Jurkat, Clone E6-1 (cell line): ENCODE measurements at regions not wholly inside any gene's neighbourhood (a gene's known extent, or its start where the extent isn't known, plus 50 kb on each side); places are given as distances from the start of the nearest gene placed in this dataset.

Experiments
- DNase-seq: peaks from one replicate; pipeline ENCODE4 v3.0.0-alpha.2; 2011; ENCODE audit warnings: low read depth, low spot score
- H3K4me3 ChIP-seq: 2 replicates; pipeline ENCODE4 v1.5.1; 2011; ENCODE audit warnings: mild to moderate bottlenecking, low read length, control low read depth, moderate library complexity

DNA sequence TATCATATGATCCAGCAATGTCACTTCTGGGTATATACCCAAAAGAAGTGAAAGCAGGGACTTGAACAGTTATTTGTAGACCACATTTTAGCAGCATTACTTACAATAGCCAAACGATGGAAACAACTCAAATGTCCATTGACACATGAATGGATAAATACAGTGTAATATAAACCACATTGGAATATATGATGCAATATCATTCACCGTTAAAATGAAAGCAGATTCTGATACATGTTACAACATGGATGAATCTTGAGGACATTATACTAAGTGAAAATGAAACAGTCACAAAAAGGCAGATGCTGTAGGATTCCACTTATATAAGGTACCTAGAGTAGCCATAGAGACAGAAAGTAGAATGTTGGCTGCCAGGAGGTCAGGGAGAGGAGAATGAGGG lies 130.5 kb upstream of the SMAD1 start:
- H3K4me3 ChIP-seq = no peak overlapping the region
- no peak for DNase-seq

DNA sequence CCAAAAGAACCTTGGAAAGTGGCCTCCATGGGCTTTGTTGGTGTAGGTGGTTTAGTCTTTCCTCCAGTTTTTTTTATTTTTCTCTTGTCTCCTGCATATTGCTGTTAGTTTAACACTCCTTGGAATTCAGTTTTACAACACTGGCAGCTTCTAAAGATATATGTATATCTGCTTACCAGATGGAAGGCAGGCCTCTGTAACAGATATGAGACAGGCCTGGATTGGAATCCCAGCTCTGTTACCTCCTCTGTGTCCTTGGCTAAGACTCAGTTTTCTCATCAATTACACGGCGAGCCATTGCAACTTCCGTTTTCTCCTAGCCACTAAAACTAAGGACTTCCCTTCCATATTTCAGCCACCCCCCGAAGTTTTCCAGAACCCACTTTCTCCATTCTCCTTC lies 133.4 kb upstream of the SMAD1 start:
- H3K4me3 ChIP-seq = no peak overlapping the region
- no peak for DNase-seq

DNA sequence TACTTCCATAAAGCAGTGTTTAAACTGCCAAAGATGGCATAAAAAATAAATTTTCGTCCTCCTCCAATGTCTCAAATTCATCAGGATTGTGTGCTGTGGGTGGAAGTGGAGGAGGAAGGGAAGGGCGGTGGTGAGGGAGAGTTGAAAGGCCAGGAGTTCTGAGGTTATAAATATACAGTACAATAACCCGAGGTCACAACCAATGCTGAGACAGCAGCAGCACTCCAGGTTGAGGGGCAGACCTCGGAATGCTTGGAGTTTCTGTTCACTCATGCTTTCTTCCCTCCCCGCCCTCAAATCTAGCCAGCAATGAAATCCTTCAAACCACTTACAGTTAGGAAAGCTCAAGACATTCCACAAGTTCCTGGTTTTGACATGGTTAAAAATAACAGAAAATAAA lies 134.0 kb upstream of the SMAD1 start:
- H3K4me3 ChIP-seq = no peak overlapping the region
- no peak for DNase-seq

DNA sequence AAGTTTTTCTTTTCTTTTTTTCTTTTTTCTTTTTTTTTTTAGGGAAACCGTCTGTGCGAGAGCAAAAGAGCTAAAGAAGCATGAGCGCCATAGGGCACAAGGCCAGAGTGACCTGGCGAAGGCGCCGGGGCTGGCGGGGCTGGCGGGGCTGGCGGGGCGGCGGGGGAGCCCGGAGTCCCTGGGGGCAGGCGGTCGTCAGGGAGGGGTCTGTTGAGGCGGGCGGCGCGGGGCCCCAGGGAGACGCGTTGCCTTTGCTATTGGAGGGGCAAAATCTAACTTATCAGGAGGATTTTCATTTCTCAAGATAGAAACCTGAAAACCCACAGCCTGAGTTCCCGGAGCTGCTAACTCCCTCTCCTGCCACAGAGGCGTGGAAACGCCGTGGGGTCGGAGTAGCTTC lies 135.6 kb upstream of the SMAD1 start:
- DNase-seq = no peak
- no peak overlapping the region for H3K4me3 ChIP-seq

DNA sequence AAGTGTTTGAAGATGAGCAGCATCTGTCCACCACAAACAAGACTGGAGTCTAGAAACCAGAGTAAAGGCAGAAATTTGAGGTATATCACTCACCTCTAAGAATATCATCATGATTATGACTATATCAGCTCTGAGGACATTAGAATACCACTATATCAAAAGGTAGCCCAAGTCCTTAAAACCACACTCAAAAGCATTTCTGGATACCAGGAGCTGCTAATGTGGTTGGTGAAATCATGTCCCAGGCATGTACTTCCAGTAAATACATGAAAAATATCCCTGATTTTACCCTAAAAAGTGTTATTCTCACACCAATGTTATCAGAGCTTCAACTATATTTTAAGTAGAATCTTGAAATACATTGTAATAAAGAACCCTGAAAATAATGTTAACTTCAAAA lies 136.3 kb upstream of the SMAD1 start:
- DNase-seq = no peak
- no peak overlapping the region for H3K4me3 ChIP-seq

DNA sequence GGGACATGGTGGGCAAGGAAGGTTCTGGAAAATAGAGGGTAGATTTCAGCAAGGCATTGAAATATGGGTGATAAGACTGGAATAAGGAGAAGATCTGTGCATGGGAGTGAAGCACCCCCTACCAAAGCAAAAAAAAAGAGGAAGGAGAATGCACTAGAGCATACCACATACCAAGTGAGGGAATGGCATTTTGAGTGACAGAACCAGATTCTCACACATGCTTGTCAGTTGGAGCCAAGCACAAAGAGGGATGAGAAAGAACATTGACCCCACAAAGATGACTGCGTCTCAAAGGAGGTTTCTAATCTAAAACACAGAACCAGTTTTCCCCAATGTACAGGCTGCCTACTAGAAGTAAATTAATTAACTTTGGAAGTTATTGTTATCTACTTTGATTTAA lies 140.3 kb upstream of the SMAD1 start:
- DNase-seq = no peak
- H3K4me3 ChIP-seq = no peak overlapping the region

GRCh38 chr4:145340071-145340675 lies 141.5 kb upstream of the SMAD1 start:
- DNase-seq = no peak
- H3K4me3 ChIP-seq = no peak overlapping the region

- no peak overlapping the region for H3K4me3 ChIP-seq
- DNase-seq = no peak
Observed at GRCh38 chr4:145339075-145339725, 142.5 kb upstream of the SMAD1 start.

GRCh38 chr4:145338568-145338967 lies 143.1 kb upstream of the SMAD1 start:
- no peak for DNase-seq

GRCh38 chr4:145337391-145337790 lies 144.3 kb upstream of the SMAD1 start:
- H3K4me3 ChIP-seq = no peak overlapping the region
- DNase-seq = no peak

More at GRCh38 chr4:145338568-145338967, 143.1 kb upstream of the SMAD1 start:
- no peak overlapping the region for H3K4me3 ChIP-seq

GRCh38 chr4:145333786-145334185 lies 147.9 kb upstream of the SMAD1 start:
- DNase-seq = no peak
- no peak overlapping the region for H3K4me3 ChIP-seq

DNA sequence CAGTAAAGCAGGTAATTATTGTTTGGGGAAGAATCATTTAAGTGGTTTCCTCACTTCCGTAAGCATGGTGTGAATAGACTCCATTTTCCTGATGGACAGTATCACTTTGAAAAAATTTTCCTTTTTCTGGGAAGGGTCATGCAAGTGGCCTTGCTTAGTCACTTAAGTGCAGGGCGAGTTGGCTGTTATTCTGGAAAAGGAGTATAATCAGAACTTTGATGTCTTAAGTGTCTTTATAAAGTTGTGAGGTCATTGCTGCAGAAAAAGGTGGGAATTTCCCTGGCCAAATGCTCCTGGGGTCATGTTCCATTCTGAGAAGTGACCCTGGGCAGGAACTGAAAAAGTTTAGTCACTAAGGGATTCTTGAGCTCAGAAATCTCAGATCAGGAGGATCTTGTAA lies 146.1 kb upstream of the OTUD4 start:
- no peak for DNase-seq
- H3K4me3 ChIP-seq = no peak overlapping the region

GRCh38 chr4:145324161-145324560 lies 143.8 kb upstream of the OTUD4 start:
- no peak overlapping the region for H3K4me3 ChIP-seq
- no peak for DNase-seq

- DNase-seq = no peak
- H3K4me3 ChIP-seq = no peak overlapping the region
Observed at GRCh38 chr4:145320294-145320693, 139.9 kb upstream of the OTUD4 start.

- no peak for DNase-seq
- H3K4me3 ChIP-seq = no peak overlapping the region
Observed at GRCh38 chr4:145319751-145320150, 139.4 kb upstream of the OTUD4 start.

GRCh38 chr4:145316897-145317574 lies 136.6 kb upstream of the OTUD4 start:
- no peak for DNase-seq

DNA sequence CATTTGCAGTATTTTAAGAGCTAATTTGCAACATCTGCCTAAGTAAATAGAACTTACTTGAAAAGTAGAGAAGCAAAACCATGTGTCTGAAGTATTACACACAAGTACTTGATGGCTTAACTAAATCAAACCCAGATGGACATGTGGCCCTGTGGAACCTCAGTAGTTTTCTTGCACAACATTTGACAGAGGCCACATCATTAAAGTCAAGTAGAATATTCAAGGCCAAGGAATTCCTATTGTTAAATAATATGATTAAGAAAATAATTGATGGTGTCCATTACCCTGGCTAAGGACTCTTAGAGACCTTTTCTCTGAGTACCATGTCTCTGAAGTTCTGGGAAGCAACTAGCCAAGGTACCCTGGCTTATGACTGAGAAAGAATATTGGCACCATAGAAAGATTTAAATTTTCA lies 135.4 kb upstream of the OTUD4 start:
- no peak for DNase-seq
- H3K4me3 ChIP-seq = no peak overlapping the region

More at GRCh38 chr4:145316897-145317574, 136.6 kb upstream of the OTUD4 start:
- H3K4me3 ChIP-seq = no peak overlapping the region

- DNase-seq = no peak
- H3K4me3 ChIP-seq = no peak overlapping the region
Observed at GRCh38 chr4:145308598-145308997, 128.2 kb upstream of the OTUD4 start.

- H3K4me3 ChIP-seq = no peak overlapping the region
- DNase-seq = peak; percentile 60
Observed at GRCh38 chr4:145307763-145308430, 127.5 kb upstream of the OTUD4 start.

- no peak for DNase-seq
- H3K4me3 ChIP-seq = no peak overlapping the region
Observed at GRCh38 chr4:145307120-145307519, 126.7 kb upstream of the OTUD4 start.
